GM12864 (cell line): ENCODE measurements at regions not wholly inside any gene's neighbourhood (a gene's known extent, or its start where the extent isn't known, plus 50 kb on each side); places are given as distances from the start of the nearest gene placed in this dataset.
"Not testable (repeated sequence)": the region's sequence is repeated elsewhere in the genome, so short reads cannot be mapped to it uniquely, and the experiment has no call there.

Experiments used
- DNase-seq: peaks from one replicate; pipeline ENCODE4 v3.0.0-alpha.2; 2011; ENCODE audit warnings: low read depth
- H3K4me3 ChIP-seq: 2 replicates; pipeline ENCODE4 v1.5.1; 2011; ENCODE audit warnings: mild to moderate bottlenecking, low read depth, low read length, control low read depth
- CTCF ChIP-seq: IDR thresholded peaks from 2 replicates; pipeline ENCODE4 v1.5.1; 2011; ENCODE audit warnings: low read depth, mild to moderate bottlenecking, moderate library complexity, low read length, control low read depth, inconsistent platforms; ENCODE audit errors: missing control alignments

GRCh38 chr2:16932826-16933225, 267.2 kb upstream of the CYRIA start:
- H3K4me3 ChIP-seq, result no peak overlapping the region
- no peak for DNase-seq
- TF ChIP-seq CTCF, result no peak

GRCh38 chr2:16931441-16931840, 265.8 kb upstream of the CYRIA start:
- no peak for DNase-seq
- no peak for TF ChIP-seq CTCF
- H3K4me3 ChIP-seq, result no peak overlapping the region

GRCh38 chr2:16927398-16927797, 261.8 kb upstream of the CYRIA start:
- no peak overlapping the region for H3K4me3 ChIP-seq
- no peak for DNase-seq
- TF ChIP-seq CTCF, result no peak

- TF ChIP-seq CTCF, result no peak
- DNase-seq, result no peak
- H3K4me3 ChIP-seq, result no peak overlapping the region
These were observed 259.5 kb upstream of the CYRIA start for GRCh38 chr2:16925145-16925544.

- DNase-seq, H3K4me3 ChIP-seq: not testable (repeated sequence)
These were observed 249.7 kb upstream of the CYRIA start for GRCh38 chr2:16915341-16915755.

- no peak for TF ChIP-seq CTCF
- H3K4me3 ChIP-seq, result no peak overlapping the region
- no peak for DNase-seq
These were observed 246.1 kb upstream of the CYRIA start for GRCh38 chr2:16911746-16912145.

- no peak overlapping the region for H3K4me3 ChIP-seq
- no peak for TF ChIP-seq CTCF
- DNase-seq, result no peak
These were observed 243.0 kb upstream of the CYRIA start for GRCh38 chr2:16908656-16909055.
